Neural cell (in vitro differentiated cells): ENCODE measurements at regions not wholly inside any gene's neighbourhood (a gene's known extent, or its start where the extent isn't known, plus 50 kb on each side); places are given as distances from the start of the nearest gene placed in this dataset.

Experiments
- H2AFZ ChIP-seq: fragments of 200-600, 300-800 bp; sonication (generic), shearing (Covaris generic); 2 replicates; pipeline ENCODE4 v1.6.0; 2014; ENCODE audit warnings: low read depth, mild to moderate bottlenecking, antibody characterized with exemption, low read length, moderate library complexity
- H3F3A ChIP-seq: fragments of 200-600 bp; shearing (Covaris generic); 2 replicates; pipeline ENCODE4 v1.6.1; 2016; ENCODE audit warnings: mild to moderate bottlenecking, moderate library complexity, mixed read lengths, antibody characterized with exemption, low read length; ENCODE audit not compliant: insufficient read depth, poor library complexity, severe bottlenecking
- H3K27ac ChIP-seq: fragments of 200-600, 300-800 bp; sonication (generic), shearing (Covaris generic); 2 replicates; pipeline ENCODE4 v1.5.1; 2014; ENCODE audit warnings: mild to moderate bottlenecking, low read length, moderate library complexity
- H3K27me3 ChIP-seq: fragments of 300-800, 200-600 bp; sonication (generic), shearing (Covaris generic); 2 replicates; pipeline ENCODE4 v1.6.0; 2014; ENCODE audit warnings: mild to moderate bottlenecking, low read depth, low read length, moderate library complexity; ENCODE audit not compliant: insufficient read depth
- H3K36me3 ChIP-seq: fragments of 300-800, 200-600 bp; sonication (generic), shearing (Covaris generic); 2 replicates; pipeline ENCODE4 v1.5.1; 2014; ENCODE audit warnings: mild to moderate bottlenecking, antibody characterized with exemption, low read length, moderate library complexity; ENCODE audit not compliant: insufficient read depth
- H3K4me2 ChIP-seq: fragments of 300-800, 200-600 bp; sonication (generic), shearing (Covaris generic); 2 replicates; pipeline ENCODE4 v1.6.0; 2014; ENCODE audit warnings: mild to moderate bottlenecking, low read length
- H3K4me3 ChIP-seq: fragments of 300-800, 200-600 bp; sonication (generic), shearing (Covaris generic); 2 replicates; pipeline ENCODE4 v1.5.1; 2014; ENCODE audit warnings: mild to moderate bottlenecking, low read length, moderate library complexity
- H3K79me2 ChIP-seq: fragments of 200-600 bp; shearing (Covaris generic); replicated peaks from 2 replicates; pipeline ENCODE4 v1.6.0; 2014; ENCODE audit warnings: mild to moderate bottlenecking, low read length, moderate library complexity; ENCODE audit not compliant: insufficient read depth
- H3K9ac ChIP-seq: fragments of 300-800, 200-600 bp; sonication (generic), shearing (Covaris generic); 2 replicates; pipeline ENCODE4 v1.6.1; 2016; ENCODE audit warnings: mild to moderate bottlenecking, low read length, mixed read lengths
- H3K9me2 ChIP-seq: fragments of 200-600 bp; shearing (Covaris generic); 2 replicates; pipeline ENCODE4 v1.6.1; 2016; ENCODE audit warnings: mild to moderate bottlenecking, low read length, mixed read lengths; ENCODE audit not compliant: insufficient read depth
- H3K9me3 ChIP-seq: fragments of 200-600, 300-800 bp; sonication (generic), shearing (Covaris generic); 2 replicates; pipeline ENCODE4 v1.6.1; 2016; ENCODE audit warnings: mild to moderate bottlenecking, mixed run types, low read length, moderate library complexity, mixed read lengths
- H4K20me1 ChIP-seq: fragments of 200-600 bp; shearing (Covaris generic); 2 replicates; pipeline ENCODE4 v1.6.1; 2016; ENCODE audit warnings: mild to moderate bottlenecking, mixed run types; ENCODE audit not compliant: insufficient read depth
- CTCF ChIP-seq: fragments of 450-650 bp; IDR thresholded peaks from 2 replicates; pipeline ENCODE4 v1.5.1; 2014; ENCODE audit warnings: antibody characterized with exemption, mild to moderate bottlenecking, moderate library complexity; ENCODE audit not compliant: poor library complexity, severe bottlenecking
- EP300 ChIP-seq: fragments of 450-650 bp; conservative IDR thresholded peaks from 2 replicates; pipeline ENCODE4 v1.6.1; 2014; ENCODE audit warnings: antibody characterized with exemption, mild to moderate bottlenecking, moderate library complexity; ENCODE audit not compliant: poor library complexity, severe bottlenecking
- EZH2 ChIP-seq: fragments of 200-600, 300-800 bp; shearing (Covaris generic), sonication (generic); IDR thresholded peaks from 2 replicates; pipeline ENCODE4 v1.6.1; 2014; ENCODE audit warnings: antibody characterized with exemption, low read length, borderline replicate concordance, mild to moderate bottlenecking; ENCODE audit not compliant: insufficient read depth, poor library complexity, severe bottlenecking
- MXI1 ChIP-seq: fragments of 450-650 bp; conservative IDR thresholded peaks from 2 replicates; pipeline ENCODE4 v1.6.1; 2014; ENCODE audit warnings: antibody characterized with exemption, mild to moderate bottlenecking; ENCODE audit not compliant: poor library complexity, severe bottlenecking
- POLR2AphosphoS5 ChIP-seq: IDR thresholded peaks from 2 replicates; pipeline ENCODE4 v1.6.1; 2012
- RAD21 ChIP-seq: fragments of 450-650 bp; conservative IDR thresholded peaks from 2 replicates; pipeline ENCODE4 v1.6.1; 2014; ENCODE audit warnings: antibody characterized with exemption, mild to moderate bottlenecking, moderate library complexity
- REST ChIP-seq: IDR thresholded peaks from 2 replicates; pipeline ENCODE4 v1.6.1; 2012; ENCODE audit warnings: borderline replicate concordance
- SMC3 ChIP-seq: fragments of 450-650 bp; conservative IDR thresholded peaks from 2 replicates; pipeline ENCODE4 v1.6.1; 2014; ENCODE audit warnings: antibody characterized with exemption, mild to moderate bottlenecking, moderate library complexity; ENCODE audit not compliant: poor library complexity
- TAF1 ChIP-seq: IDR thresholded peaks from 2 replicates; pipeline ENCODE4 v1.6.1; 2012; ENCODE audit warnings: low read depth

GRCh38 chr12:84128117-84128991 lies 784.2 kb downstream of the SLC6A15 start:
- Histone ChIP-seq H4K20me1 (no peaks in the 10 kb centered on the region), H2AFZ (no peak overlapping the region), H3K36me3 (no peaks in the 10 kb centered on the region), H3K4me2 (no peak overlapping the region), H3K9ac (no peak overlapping the region), H3F3A (no peaks in the 10 kb centered on the region), H3K79me2 (no peaks in the 10 kb centered on the region), H3K9me3 (no peaks in the 10 kb centered on the region), H3K4me3 (no peak overlapping the region), H3K27me3 (no peaks in the 10 kb centered on the region), H3K9me2 (no peaks in the 10 kb centered on the region), H3K27ac (no peak overlapping the region)
- TF ChIP-seq EZH2 (no peak), EP300 (no peak), SMC3 (no peak), RAD21 (no peak), REST (no peak), TAF1 (no peak), MXI1 (no peak)

- no peaks in the 10 kb centered on the region for H3K36me3 ChIP-seq
- H3K27me3 ChIP-seq: no peaks in the 10 kb centered on the region
- no peaks in the 10 kb centered on the region for H3K9me3 ChIP-seq
- H3K27ac ChIP-seq: no peak overlapping the region
- H4K20me1 ChIP-seq: no peaks in the 10 kb centered on the region
- no peak overlapping the region for H3K9ac ChIP-seq
- no peaks in the 10 kb centered on the region for H3F3A ChIP-seq
- no peaks in the 10 kb centered on the region for H3K79me2 ChIP-seq
- H3K9me2 ChIP-seq: no peaks in the 10 kb centered on the region
- H3K4me3 ChIP-seq: no peak overlapping the region
- TF ChIP-seq POLR2AphosphoS5 (no peak), REST (no peak), SMC3 (no peak), CTCF (no peak), EP300 (no peak), TAF1 (no peak), MXI1 (no peak), RAD21 (no peak), EZH2 (no peak)
- H3K4me2 ChIP-seq: no peak overlapping the region
- no peak overlapping the region for H2AFZ ChIP-seq
Measured at GRCh38 chr12:84124211-84124610, 788.4 kb downstream of the SLC6A15 start.
